Osteocyte (in vitro differentiated cells): ENCODE measurements at regions not wholly inside any gene's neighbourhood (a gene's known extent, or its start where the extent isn't known, plus 50 kb on each side); places are given as distances from the start of the nearest gene placed in this dataset.

Experiments
- DNase-seq: peaks from one replicate; pipeline ENCODE4 v3.0.0; 2021; ENCODE audit warnings: mixed read lengths; ENCODE audit not compliant: unreplicated experiment; ENCODE audit errors: extremely low spot score
- H3K27ac Mint-ChIP-seq: one replicate; pipeline ENCODE4 v1.8.0; 2021; ENCODE audit warnings: mild to moderate bottlenecking, mixed read lengths; ENCODE audit not compliant: unreplicated experiment
- H3K27me3 Mint-ChIP-seq: one replicate; pipeline ENCODE4 v1.8.0; 2021; ENCODE audit warnings: mixed read lengths; ENCODE audit not compliant: unreplicated experiment
- H3K36me3 Mint-ChIP-seq: one replicate; pipeline ENCODE4 v1.8.0; 2021; ENCODE audit warnings: mixed read lengths; ENCODE audit not compliant: unreplicated experiment
- H3K4me1 Mint-ChIP-seq: one replicate; pipeline ENCODE4 v1.8.0; 2021; ENCODE audit warnings: mixed read lengths; ENCODE audit not compliant: unreplicated experiment
- H3K4me3 Mint-ChIP-seq: one replicate; pipeline ENCODE4 v1.8.0; 2021; ENCODE audit warnings: mild to moderate bottlenecking, moderate library complexity, mixed read lengths; ENCODE audit not compliant: unreplicated experiment
- H3K9me3 Mint-ChIP-seq: one replicate; pipeline ENCODE4 v1.8.0; 2021; ENCODE audit warnings: mixed read lengths; ENCODE audit not compliant: unreplicated experiment
- CTCF ChIP-seq: fragments of 200-600 bp; sonication (generic); IDR thresholded peaks from 2 replicates; pipeline ENCODE4 v1.5.0; 2021; ENCODE audit warnings: antibody characterized with exemption, mild to moderate bottlenecking, moderate library complexity

DNA sequence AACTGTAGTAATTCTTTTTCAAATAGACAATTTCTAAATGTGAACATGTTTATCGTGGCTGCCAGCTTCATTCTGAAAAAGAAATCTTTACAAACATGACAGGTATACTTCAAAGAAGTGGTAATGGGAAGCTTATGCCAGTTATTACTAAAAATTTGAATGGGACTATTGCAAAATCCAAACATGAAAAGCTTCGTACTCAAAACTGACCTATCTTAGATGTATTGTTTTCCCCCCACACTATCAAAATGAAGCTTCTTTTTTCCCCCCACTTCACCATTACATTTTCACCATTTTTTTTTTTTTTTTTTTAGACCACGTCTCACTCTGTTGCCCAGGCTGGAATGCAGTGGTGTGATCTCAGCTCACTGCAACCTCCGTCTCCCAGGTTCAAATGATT is 50.4 kb upstream of the SERTAD2 start:
- no peak for TF ChIP-seq CTCF
- no peak overlapping the region for H3K27ac Mint-ChIP-seq
- no peaks in the 10 kb centered on the region for H3K36me3 Mint-ChIP-seq
- peaks cover 5% of the 10 kb centered on the region for H3K4me1 Mint-ChIP-seq
- no peak overlapping the region for H3K4me3 Mint-ChIP-seq
- no peaks in the 10 kb centered on the region for H3K9me3 Mint-ChIP-seq
- no peaks in the 10 kb centered on the region for H3K27me3 Mint-ChIP-seq
- no peak for DNase-seq

DNA sequence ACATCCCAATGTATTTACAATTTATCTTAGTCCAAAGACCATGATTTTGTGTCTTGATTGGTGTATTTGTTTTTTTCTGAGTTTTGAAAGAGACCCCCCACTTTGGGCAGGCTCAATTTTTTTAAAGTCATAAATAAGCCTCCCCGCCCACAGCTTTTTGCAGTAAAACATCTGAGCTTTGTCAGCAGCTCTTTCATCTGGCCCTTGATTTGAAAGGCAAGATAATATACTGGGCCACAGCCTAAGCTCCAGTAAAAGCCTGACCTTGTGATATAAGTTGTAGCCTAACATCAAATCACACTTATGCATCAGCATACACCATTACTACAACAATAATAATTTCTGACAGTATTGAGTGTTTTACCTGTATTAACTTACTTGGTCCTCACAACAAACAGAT is 51.3 kb upstream of the SERTAD2 start:
- DNase-seq = no peak
- H3K27me3 Mint-ChIP-seq = no peaks in the 10 kb centered on the region
- H3K9me3 Mint-ChIP-seq = no peaks in the 10 kb centered on the region
- no peaks in the 10 kb centered on the region for H3K36me3 Mint-ChIP-seq
- TF ChIP-seq CTCF = no peak
- H3K4me3 Mint-ChIP-seq = no peak overlapping the region
- peaks cover 2% of the 10 kb centered on the region for H3K4me1 Mint-ChIP-seq
- no peak overlapping the region for H3K27ac Mint-ChIP-seq

DNA sequence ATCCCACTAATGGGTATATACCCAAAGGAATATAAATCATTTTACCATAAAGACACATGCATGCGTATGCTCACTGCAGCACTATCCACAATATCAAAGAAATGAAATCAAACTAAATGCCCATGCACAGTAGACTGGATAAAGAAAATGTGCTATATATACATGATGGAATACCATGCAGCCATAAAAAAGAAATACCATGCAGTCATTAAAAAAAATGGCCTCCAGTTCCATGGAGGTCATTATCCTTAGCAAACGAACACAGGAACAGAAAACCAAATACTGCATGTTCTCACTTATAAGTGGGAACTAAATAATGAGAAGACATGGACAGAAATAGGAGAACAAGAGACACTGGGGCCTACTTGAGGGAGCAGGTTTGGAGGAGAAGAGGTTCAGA is 53.6 kb upstream of the SERTAD2 start:
- no peak for DNase-seq
- Mint-ChIP-seq H3K4me1 (peaks cover 7% of the 10 kb centered on the region), H3K9me3 (no peaks in the 10 kb centered on the region), H3K36me3 (no peaks in the 10 kb centered on the region), H3K27ac (no peak overlapping the region), H3K4me3 (no peak overlapping the region), H3K27me3 (no peaks in the 10 kb centered on the region)
- no peak for TF ChIP-seq CTCF

DNA sequence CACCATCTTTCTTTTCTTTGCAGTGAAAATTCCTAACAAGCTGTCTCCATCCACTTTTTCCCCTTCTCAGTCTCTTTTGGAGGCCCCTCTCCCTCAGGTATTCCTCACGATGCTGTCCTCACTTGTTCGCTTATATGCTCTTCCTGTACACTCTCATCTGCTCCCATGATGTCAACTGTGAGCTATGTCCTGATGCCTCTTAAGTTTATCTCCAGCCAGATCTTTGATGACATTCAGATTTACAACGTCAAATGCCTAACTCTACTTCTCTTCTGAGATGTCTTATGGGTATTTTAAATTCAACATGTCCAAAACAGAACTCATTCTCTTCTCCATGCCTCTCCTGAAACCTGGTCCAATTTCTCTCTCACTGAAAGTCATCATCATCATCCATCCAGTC is 55.1 kb upstream of the SERTAD2 start:
- Mint-ChIP-seq H3K36me3 (no peaks in the 10 kb centered on the region), H3K27ac (no peak overlapping the region), H3K9me3 (no peaks in the 10 kb centered on the region), H3K27me3 (no peaks in the 10 kb centered on the region), H3K4me1 (peaks cover 7% of the 10 kb centered on the region), H3K4me3 (no peak overlapping the region)
- no peak for DNase-seq
- TF ChIP-seq CTCF = no peak

DNA sequence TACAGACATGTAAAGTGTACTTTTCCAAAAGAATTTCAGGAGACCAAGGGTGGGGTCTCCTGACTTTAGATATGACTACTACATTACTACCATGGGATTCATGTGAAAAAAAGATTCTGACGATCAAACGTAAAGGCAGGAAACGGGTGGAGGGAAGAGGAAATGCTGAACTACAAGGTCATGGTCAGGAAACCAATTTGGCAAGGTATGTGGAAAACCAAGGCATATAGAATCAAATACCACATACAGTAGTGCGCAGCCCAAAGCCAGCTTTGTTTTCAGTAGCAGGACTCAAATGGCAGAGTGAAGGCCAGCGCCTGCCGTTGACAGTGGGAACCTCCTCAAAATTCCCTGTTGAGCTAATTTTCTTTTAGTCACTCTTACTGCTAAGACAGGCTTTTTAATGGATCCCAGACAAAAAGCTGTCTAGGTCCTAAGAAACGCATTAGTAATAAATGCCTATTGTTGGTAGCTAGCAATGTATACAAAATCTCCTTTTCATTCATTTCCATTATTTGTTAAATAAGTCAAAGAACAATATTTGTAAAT is 57.6 kb upstream of the SERTAD2 start:
- Mint-ChIP-seq H3K9me3 (no peaks in the 10 kb centered on the region), H3K36me3 (no peaks in the 10 kb centered on the region), H3K4me1 (peaks cover 7% of the 10 kb centered on the region), H3K27ac (no peak overlapping the region), H3K27me3 (no peaks in the 10 kb centered on the region), H3K4me3 (no peak overlapping the region)
- no peak for TF ChIP-seq CTCF
- DNase-seq = no peak
